ENCODE measurements at regions not wholly inside any gene's neighbourhood (a gene's known extent, or its start where the extent isn't known, plus 50 kb on each side); places are given as distances from the start of the nearest gene placed in this dataset.

DNA sequence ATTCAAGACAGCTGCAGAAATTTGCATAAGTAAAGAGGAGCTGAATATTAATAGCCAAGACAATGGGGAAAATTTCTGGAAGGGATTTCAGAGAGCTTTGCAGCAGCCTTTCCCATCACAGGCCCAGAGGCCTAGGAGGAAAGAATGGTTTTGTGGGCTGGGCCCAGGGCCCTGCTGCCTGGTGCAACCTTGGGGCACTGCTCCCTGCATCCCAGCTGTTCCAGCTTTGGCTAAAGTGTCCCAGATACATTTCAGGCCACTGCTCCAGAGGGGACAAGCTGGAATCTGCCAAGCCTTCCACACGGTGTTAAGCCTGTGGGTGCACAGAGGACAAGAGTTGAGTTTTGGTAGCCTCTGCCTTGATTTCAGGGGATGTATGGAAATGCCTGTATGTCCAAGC lies 185.6 kb upstream of the SFRP2 start:
- DNase-seq = no peak

DNA sequence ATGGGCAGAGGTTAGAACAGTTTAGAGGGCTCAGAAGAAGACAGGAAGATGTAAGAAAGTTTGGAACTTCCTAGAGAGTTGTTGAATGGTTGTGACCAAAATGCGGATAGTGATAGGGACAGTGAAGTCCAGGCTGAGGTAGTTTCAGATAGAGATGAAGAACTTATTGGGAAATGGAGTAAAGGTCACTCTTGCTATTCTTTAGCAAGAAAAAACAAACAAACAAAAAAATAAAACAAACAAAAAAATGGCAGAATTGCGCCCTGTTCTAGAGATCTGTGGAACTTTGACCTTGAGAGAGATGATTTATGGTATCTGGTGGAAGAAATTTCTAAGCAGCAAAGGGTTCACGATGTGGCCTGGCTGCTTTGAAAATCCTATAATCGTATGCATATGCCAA lies 185.1 kb upstream of the SFRP2 start:
- no peak for DNase-seq

DNA sequence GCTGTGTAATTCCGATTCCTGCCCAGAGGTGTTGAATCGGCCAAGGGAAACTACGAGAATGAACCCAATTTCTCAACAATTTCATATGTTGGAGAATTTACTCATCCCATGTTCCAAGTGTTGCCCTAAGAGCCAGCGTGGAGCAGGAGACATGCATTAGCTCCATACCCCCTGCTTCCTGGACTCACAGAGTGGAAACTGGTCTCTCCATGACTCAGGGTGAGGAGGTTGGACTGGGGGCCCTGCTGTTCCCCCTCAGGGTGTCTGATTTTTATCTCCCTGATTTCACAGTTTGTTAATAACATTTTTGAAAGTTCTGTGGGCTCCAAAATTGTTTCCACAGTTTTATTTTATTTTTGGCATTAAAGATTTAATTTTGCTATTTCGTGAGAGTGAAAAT lies 183.0 kb upstream of the SFRP2 start:
- no peak for DNase-seq

DNA sequence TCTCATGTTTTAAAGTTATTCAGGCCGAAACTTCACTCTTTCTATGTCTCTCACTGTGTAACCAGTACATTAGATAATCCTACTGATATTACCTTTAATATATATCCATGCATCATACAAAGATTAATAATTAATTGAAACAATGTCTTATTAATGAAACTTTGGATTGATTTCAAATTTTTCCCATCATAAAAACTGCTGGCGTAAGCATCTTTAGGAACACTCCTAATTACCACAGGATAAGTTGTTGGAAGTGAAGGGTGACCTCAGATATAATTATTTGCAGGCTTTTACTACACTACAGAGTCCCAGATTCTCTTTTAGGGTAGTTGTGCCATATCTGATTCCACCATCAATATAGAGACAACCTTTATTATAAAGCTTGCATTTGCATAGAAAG lies 181.3 kb upstream of the SFRP2 start:
- no peak for DNase-seq

DNA sequence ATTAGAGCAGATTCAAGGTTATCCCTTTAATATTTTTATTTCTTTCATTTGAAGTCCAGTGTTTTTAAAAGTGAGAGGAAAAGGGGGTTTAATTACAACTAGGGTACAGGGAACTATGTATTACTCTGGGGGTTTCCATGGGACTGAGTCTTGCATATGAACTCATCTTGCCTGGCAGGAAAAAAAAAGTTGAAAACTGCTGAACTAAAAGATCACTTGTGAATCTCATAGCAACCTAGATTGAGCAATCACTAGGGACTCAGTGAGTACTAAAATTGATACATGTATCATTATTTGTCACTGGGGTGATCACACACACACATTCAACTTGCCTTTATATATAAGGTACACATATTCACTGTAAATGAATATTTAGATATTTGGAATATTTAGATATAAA lies 180.7 kb upstream of the SFRP2 start:
- no peak for DNase-seq

DNA sequence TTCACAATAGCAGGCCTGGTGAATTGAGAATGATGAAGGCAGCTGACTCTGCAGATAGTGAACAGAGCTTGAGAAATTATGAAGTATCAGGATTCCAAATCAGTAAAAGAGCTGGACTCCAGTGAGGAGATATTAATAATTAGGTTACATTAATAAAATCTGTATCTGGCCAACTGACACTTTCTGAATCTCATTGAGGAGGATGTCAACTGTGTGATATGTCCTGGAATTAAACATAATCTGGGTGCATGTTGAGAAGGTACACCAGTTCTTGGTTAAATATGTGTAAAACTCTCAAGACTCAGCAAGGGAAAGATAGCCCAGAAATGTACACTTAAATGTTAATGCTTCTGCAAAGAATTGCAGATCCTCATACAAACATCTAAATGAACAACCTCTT lies 177.8 kb upstream of the SFRP2 start:
- no peak for DNase-seq

DNA sequence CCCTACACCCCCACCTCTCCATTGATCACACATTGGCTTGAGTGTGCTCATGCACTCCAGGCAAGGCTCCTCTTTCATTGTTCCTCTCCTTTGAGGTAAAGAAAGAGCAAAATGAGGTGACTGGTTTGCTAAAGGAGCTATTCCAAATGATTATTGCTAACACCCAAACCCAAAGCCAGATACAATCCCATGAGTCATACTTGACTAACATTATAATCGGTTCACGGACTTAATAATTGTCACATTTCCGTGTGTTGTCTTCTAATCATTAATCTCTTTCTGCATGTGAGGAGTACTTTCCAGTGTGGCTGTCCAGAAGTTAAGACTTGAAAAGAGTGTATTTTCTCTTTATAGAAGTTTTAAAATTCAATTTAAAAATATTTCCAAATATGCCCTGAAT lies 174.3 kb upstream of the SFRP2 start:
- DNase-seq = peak in 1 of 3 experiments; percentile 20

DNA sequence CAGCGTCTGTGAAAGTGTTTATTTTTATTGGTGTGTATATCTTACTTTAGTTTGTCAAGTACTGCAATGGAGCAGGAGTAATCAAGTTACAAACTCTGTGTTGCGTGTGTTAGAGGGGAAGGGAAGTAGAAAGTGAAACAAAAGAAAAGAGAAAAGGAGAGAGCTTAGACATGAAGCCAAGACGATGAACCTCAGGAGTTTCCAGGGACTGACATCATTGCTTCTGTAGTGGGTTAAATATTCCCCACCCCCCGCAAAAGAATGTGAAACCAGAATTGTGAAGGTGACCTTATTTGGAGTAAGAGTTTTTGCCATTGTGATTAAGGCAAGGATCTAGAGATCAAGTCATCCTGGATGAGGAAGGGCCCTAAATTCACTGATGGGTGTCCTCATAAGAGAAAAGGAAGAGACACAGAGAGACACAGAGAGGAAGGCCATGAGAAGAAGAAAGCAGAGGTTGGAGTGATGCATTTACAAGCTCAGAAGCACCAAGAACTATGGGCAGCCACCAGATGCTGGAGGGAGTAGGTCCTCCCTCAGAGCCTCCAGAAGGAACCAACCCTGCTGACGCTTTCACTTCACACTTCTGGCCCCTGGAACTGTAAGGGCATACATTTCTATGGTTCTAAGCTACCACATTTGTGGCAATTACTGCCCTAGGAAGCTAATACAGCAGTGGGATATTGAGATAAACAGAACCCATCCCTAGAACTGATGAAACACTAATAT lies 173.6 kb upstream of the SFRP2 start:
- no peak for DNase-seq

DNA sequence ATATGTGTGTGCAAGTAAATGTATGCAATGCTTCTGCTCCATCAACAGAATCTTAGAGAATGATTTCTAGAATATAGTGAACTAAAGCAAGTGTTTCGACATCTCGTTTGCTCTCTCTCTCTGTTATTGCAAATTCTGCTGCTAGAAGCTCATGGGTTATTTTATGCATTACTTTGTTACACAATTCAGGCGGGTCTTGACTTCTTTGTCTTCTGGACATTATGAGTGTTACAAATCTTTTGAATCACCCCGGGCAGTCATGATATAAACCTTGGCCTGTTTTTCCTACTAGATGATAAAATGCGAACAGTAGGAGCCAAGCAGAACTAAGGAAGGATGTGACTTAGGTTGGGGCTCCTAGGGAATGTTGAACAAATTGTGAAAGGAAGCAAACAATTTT lies 166.4 kb upstream of the SFRP2 start:
- DNase-seq = no peak

DNA sequence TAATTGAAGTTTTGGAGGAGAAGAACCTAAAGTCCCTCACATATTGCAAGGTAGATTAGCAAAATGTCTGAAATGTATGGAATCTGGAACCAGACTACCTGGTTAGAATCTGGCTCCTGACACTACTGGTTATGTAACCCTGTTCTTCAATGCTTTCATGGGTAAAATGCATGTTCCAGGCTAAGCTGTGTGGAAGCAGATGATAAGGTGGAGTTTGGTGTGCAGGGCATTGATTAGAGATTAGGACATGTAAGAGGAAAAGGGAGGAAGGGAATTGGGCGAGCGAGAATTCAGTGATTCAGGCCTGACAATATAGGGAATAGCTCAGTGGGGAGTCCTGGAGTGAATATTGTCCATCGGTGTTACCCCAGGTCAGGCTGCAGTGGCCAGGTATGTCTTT lies 165.8 kb upstream of the SFRP2 start:
- DNase-seq = no peak

DNA sequence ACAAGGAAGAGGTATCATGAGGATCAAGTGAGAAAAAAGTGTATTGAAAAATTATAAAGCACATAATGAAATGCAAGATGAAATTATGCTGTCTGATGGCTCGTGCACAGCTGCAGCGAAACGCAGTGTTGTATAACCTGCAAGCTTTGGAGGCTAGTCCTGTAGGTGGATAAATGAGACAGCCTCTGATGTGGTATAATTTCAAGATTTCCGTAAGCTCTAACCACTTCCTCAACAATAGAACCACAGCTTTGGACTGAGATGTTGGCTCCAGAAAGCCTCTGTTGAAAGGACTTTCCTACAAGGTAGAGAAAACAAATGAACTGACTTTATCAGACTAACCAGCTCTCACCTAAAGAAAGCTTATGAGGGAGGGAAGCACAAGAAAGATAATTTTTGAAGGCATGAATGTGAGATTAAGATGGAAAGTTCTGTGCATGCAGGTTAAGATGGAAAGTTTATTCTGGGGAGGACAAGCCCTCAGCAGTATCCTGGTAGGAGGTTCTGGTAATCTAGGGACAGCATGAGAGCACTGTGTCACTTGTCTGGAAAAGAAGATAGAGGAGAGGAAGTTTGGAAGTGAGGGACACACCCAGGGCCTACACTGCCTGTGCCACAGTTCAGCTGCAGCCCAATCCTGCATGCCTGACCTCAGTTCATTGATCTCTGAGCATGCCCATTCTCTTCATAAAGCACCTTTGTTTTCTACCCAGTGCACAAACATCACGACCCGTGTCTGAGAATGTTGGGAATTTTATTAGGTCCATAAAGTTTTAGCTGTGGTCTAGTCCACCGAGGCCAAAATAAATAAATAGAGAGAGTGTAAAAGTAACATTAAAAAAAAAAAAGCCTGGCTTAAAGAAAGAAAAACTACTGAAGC lies 161.5 kb upstream of the SFRP2 start:
- DNase-seq = no peak

DNA sequence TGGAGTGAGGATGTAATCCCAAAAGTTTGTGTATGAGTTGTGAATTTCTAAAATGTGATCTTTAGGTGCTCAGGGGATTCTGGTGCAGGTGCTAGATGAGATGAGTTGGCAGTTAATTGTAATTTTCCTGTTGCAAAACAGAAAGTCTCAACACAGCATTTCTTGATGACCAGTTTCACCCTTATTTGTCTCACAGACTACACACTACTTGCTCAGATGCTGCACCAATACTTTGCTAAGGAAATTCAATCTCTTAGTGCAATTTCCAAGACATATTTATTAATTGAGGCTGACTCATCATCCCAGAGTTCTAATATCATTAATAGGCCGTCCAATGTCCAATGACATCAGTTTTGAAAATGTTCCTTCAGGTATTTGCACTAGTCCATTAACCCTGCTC lies 159.2 kb upstream of the SFRP2 start:
- no peak for DNase-seq

DNA sequence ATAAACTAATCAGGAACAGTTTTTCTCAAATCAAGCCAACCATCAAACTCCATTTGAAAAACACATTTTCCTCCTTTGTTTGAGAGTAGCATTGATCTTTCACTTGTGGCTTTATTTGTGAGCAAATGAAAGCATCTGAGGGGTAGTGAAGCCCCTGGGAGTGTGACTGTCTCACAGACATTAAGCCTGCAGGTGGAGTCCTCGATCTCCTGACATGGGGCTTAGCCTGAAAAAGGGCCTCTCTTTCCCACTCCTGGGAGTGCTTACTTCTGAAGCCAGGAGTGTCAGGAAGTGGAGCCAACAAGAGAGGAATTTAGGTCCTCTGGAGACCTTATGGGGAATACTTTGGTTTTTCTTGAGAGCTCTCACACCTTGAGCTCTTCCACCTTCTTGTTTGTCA lies 158.2 kb upstream of the SFRP2 start:
- no peak for DNase-seq

DNA sequence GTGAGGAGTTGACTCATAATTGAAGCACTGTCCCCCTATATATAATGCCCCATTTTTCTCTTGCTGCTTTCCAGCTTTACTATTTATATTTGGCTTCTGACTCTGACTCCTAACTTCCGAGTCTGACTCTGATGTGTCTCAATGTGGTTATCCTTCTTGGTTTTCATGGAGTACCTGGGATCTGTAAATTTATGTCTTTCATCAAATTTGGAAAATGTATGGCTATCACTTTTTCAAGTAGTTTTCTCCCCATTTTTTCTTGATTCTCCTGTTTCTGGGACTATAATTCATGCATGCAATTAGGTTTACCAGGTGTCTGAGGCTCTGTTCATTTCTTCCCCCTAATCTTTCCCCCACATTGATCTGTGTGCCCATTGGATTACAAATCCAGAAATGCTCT lies 156.8 kb upstream of the SFRP2 start:
- no peak for DNase-seq

DNA sequence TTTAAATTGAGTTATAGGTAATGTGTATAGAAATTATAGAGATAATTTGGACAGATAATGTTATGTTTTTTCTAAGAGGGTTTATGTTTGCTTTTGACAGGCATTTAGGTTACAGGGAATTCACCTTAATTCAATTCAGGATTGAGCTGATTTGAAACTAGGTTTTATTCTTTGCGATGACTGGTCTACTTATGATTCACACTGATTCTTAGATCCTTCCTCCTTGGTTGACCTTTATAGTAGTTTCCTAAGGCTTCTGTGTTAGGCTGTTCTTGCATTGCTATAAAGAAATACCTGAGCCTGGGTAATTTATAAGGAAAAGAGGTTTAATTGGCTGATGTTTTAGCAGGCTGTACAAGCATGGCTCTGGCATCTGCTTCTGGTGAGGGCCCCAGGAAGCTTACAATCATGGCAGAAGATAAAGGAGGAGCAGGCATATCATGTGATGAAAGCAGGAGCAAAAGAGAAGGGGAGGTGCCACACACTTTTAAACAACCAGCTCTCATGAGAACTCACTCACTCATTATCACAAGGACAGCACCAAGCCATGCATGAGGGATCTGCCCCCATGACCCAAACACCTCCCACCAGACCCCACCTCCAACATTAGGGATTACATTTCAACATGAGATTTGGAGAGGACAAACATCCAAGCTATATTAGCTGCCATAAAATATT lies 155.0 kb upstream of the SFRP2 start:
- DNase-seq = no peak

DNA sequence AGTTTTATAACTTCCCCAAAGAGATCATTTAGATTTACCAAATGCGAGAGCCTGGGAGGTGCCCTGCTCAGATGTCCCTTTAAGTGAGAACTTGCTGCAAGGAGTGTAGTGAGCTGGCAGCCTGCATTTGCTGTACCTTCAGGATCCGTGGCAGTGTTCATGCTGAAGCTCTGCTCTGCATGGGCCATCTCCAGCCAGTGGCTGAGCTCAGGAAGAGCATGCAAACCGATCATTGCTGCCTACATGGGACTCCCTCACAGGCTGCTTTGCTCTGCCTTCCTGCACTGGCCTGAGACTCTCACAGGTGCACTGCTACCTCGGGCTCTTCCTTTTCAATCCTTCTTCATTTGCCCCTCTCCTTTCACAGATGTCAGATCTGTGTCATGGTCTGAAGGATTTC lies 152.0 kb upstream of the SFRP2 start:
- DNase-seq = no peak

DNA sequence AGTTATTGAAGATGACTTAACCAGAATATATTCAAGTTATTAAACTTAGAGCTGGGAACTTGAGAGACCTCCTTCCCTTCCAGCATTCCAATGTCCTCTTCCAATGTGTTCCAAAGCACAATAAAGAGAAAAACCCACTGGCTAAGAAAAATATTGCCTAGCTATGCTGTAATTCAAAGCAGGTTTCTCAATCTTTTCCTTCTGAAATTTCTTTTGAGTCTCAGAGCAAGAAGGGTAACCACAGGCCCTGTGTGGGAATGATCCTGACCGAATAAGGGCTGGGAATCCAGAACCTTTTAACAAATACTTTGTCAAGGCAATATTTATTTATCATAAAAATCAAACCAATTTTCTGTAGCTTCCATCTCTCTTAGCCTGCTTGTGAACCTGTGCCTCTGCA lies 150.7 kb upstream of the SFRP2 start:
- DNase-seq = no peak

DNA sequence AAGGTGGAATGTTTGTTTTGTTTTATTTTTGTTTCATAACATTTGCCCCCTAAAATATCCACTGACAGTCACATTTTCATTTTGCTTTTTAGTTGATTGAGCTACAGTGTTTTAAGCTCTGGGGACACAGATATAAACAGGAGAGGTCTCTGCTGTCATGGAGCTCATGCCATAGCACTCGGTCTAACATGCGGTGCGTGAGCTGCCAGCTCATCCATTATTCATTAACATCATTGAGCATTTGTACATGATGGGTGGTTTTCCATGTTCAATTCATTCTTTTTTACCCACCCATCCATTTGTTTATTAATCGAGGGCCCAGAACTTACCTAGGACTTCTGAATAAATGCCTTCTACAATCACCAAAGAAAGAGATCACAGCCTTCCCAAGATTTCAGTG lies 150.1 kb upstream of the SFRP2 start:
- no peak for DNase-seq

DNA sequence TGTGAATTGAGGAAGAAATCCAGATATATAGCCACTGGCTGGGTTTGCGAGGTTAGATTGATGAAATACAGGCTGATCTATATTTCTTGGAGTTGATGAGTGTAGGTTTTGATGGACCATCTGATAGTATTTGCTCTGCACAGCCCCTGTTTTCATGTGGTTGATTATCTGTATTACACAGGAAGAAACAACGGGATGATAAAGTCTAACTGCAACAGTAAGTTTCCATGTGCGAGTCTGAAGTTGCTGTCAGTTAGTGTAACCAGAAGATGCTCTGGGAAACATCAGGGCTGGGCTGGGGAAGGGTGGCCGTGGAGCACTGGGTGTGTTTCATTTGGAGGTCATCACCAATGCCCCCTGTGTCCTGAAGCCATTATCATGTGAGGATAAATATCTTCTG lies 148.4 kb upstream of the SFRP2 start:
- DNase-seq = no peak

DNA sequence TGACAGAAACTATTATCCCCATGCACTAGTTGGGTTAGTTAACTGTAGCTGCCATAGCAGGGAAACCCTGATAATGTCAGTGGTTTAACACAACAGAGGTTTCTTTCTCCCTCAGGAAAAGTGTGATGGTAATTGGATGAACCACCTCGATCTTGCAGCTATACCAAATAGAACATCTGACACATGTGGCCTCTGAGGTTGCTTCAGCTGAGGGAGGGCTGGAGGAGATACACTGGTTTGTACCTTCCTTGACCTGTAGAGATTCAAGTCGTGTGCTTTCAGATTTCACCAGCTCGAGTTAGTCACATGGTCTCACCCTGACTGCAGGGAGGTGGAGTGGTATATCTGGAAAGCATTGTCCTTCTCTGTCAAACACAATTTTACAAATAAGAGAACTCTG lies 147.2 kb upstream of the SFRP2 start:
- no peak for DNase-seq

DNA sequence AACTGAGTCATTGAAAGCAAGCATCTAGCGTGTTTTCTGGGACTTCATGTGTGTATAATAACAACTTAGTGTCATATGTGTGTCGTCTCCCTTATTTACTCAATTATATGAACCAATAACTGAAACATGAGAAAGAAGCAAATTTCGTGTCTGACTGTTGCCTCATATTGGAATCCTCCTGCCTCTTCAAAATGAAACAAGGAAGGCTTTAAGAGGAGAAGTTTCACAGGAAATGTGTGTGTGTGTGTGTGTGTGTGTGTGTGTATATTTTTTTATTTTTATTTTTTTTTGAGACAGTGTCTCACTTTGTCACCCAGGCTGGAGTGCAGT lies 145.8 kb upstream of the SFRP2 start:
- no peak for DNase-seq

DNA sequence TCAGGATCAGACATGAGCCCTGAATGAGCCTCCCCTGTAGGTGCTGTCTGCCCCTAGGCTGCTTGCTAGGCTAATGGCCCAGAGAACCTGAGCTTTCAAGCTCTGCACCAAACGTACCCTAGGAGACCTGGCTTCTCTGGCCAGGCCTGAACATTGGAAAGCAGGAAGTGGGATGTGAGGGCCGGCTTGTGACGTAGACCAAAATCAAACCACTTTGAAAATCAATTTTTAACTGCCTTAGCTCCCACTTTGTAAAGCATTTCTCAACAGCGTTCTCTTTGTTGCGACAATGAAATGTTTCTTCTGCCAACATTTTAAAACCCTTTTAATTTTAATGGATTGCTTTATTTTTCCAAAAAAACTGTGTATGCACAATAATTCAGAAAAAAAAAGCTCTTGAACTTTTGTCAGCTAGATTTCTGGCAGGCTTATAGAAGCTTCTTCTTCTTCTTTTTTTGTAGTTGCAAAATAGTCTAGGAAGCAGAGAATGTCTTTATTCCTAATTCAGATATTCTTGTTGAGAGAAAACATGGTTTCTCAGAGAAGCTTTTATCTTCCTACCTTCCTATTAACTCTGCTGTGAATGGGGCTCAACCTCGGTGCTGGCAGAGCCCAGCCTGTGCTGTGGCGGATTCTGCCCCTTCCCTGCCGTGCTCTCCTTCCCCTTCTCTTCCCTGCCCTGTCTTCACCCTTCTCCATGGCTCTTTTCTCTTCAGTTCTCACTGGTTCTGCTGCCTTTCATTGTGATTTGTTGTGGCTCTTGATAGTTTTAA lies 145.2 kb upstream of the SFRP2 start:
- no peak for DNase-seq

DNA sequence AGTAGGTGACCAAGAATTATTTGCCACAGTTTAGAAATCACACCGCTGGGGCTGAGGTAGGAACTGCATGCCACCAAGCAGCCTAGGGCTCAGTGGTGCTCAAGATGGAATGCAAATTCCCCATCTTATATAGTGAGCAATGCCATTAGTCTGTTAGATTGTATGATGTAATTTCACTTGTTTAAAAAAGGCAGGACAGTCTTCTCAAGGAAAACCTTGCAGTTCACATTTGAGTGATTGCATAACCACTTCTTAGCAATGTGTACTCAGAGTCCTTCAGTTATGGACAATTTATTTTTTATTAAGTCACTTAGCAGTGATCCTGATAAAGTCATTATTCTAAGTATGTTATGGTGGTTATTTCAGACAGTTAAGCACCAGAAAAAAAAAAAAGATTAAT lies 142.9 kb upstream of the SFRP2 start:
- DNase-seq = peak in 2 of 3 experiments; percentile 4 to 16
